ENCODE measurements at regions not wholly inside any gene's neighbourhood (a gene's known extent, or its start where the extent isn't known, plus 50 kb on each side); places are given as distances from the start of the nearest gene placed in this dataset.

DNA sequence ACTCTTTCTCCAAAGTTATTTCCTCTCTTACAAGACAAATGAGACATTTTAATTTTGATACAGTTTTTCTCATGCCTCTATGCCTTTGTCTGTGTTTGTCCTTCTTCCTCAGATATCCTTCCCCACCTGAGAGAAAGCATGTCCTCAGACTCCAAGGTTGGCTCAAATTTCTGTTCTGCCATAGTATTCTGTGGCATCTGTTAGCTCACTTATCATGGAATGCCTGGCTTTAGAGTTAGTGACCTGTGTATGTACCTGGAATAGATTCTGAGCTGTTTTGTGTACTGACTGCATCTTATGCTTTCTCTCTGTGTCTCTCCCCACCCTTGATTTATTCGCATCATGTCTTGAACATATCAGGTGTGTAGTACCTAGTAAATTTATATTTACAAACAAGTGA lies 90.0 kb downstream of the CENPW start:
- H4K20me1 ChIP-seq (ENCODE audit: low read depth): no peaks in the 10 kb centered on the region
- H3K4me3 ChIP-seq: no peak overlapping the region
- no peaks in the 10 kb centered on the region for H3K9me3 ChIP-seq (ENCODE audit: low read depth)
- peaks cover 3% of the 10 kb centered on the region for H3K36me3 Mint-ChIP-seq
- H3K27ac Mint-ChIP-seq: no peak overlapping the region
- H3F3A ChIP-seq (ENCODE audit: low read depth): no peaks in the 10 kb centered on the region
- peaks cover 3% of the 10 kb centered on the region for H3K4me1 Mint-ChIP-seq
- H3K4me1 ChIP-seq: peaks cover 8% of the 10 kb centered on the region
- H3K9ac ChIP-seq: no peak overlapping the region
- no peaks in the 10 kb centered on the region for H3K79me2 ChIP-seq (ENCODE audit: low read depth)
- peaks cover 2% of the 10 kb centered on the region for H3K9me3 Mint-ChIP-seq
- H3K36me3 ChIP-seq: peaks cover 4% of the 10 kb centered on the region
- no peak overlapping the region for H2AFZ ChIP-seq (replicated peaks)
- no peak overlapping the region for H3K4me2 ChIP-seq
- no peak overlapping the region for H3K27ac ChIP-seq
- no peaks in the 10 kb centered on the region for H3K27me3 ChIP-seq
- H3K27me3 Mint-ChIP-seq (ENCODE audit: insufficient read depth, low read depth): no peaks in the 10 kb centered on the region
- H3K4me3 Mint-ChIP-seq: no peak overlapping the region
- DNase-seq (ENCODE audit: low spot score): no peak
- TF ChIP-seq EZH2 (IDR thresholded peaks at IDR 0.05): no peak
- TF ChIP-seq EZH2phosphoT487 (IDR thresholded peaks at IDR 0.05): no peak
- TF ChIP-seq CTCF (IDR thresholded peaks at IDR 0.05): no peak

GRCh38 chr6:126432564-126432963 lies 92.6 kb downstream of the CENPW start:
- H3K4me1 ChIP-seq: peaks cover 8% of the 10 kb centered on the region
- H3K79me2 ChIP-seq (ENCODE audit: low read depth): no peaks in the 10 kb centered on the region
- DNase-seq (ENCODE audit: low spot score): no peak
- H3K27ac ChIP-seq: no peak overlapping the region
- H3K27me3 Mint-ChIP-seq (ENCODE audit: insufficient read depth, low read depth): no peaks in the 10 kb centered on the region
- peaks cover 4% of the 10 kb centered on the region for H3K36me3 ChIP-seq
- H3K27ac Mint-ChIP-seq: no peak overlapping the region
- H3F3A ChIP-seq (ENCODE audit: low read depth): no peaks in the 10 kb centered on the region
- no peak overlapping the region for H2AFZ ChIP-seq (replicated peaks)
- no peaks in the 10 kb centered on the region for H4K20me1 ChIP-seq (ENCODE audit: low read depth)
- no peak overlapping the region for H3K4me3 ChIP-seq
- peaks cover 3% of the 10 kb centered on the region for H3K36me3 Mint-ChIP-seq
- H3K4me2 ChIP-seq: no peak overlapping the region
- H3K4me1 Mint-ChIP-seq: peaks cover 3% of the 10 kb centered on the region
- no peaks in the 10 kb centered on the region for H3K9me3 ChIP-seq (ENCODE audit: low read depth)
- H3K4me3 Mint-ChIP-seq: no peak overlapping the region
- H3K9ac ChIP-seq: no peak overlapping the region
- H3K9me3 Mint-ChIP-seq: peaks cover 2% of the 10 kb centered on the region
- H3K27me3 ChIP-seq: no peaks in the 10 kb centered on the region
- TF ChIP-seq CTCF (IDR thresholded peaks at IDR 0.05): no peak
- TF ChIP-seq EZH2phosphoT487 (IDR thresholded peaks at IDR 0.05): no peak
- TF ChIP-seq EZH2 (IDR thresholded peaks at IDR 0.05): no peak

GRCh38 chr6:126433927-126434326 lies 94.0 kb downstream of the CENPW start:
- DNase-seq (ENCODE audit: low spot score): no peak
- Histone ChIP-seq H3F3A (ENCODE audit: low read depth) (no peaks in the 10 kb centered on the region), H3K4me1 (no peaks in the 10 kb centered on the region), H3K79me2 (ENCODE audit: low read depth) (no peaks in the 10 kb centered on the region), H3K4me2 (no peak overlapping the region), H4K20me1 (ENCODE audit: low read depth) (no peaks in the 10 kb centered on the region), H3K27ac (no peak overlapping the region), H3K4me3 (no peak overlapping the region), H3K9me3 (ENCODE audit: low read depth) (no peaks in the 10 kb centered on the region), H3K27me3 (no peaks in the 10 kb centered on the region), H3K36me3 (peaks cover 4% of the 10 kb centered on the region), H3K9ac (no peak overlapping the region), H2AFZ (replicated peaks) (no peak overlapping the region)
- H3K9me3 Mint-ChIP-seq: peaks cover 2% of the 10 kb centered on the region
- no peak overlapping the region for H3K4me3 Mint-ChIP-seq
- no peak for TF ChIP-seq CTCF (IDR thresholded peaks at IDR 0.05)
- no peak for TF ChIP-seq EZH2phosphoT487 (IDR thresholded peaks at IDR 0.05)
- TF ChIP-seq EZH2 (IDR thresholded peaks at IDR 0.05): no peak
- H3K27me3 Mint-ChIP-seq (ENCODE audit: insufficient read depth, low read depth): no peaks in the 10 kb centered on the region
- peaks cover 3% of the 10 kb centered on the region for H3K4me1 Mint-ChIP-seq
- H3K36me3 Mint-ChIP-seq: peaks cover 3% of the 10 kb centered on the region
- H3K27ac Mint-ChIP-seq: no peak overlapping the region

All from neural progenitor cell (in vitro differentiated cells).